K562 (cell line): ENCODE measurements at regions not wholly inside any gene's neighbourhood (a gene's known extent, or its start where the extent isn't known, plus 50 kb on each side); places are given as distances from the start of the nearest gene placed in this dataset.

Source experiments
- BMI1 ChIP-seq: fragments of 150-350 bp; IDR thresholded peaks from 2 replicates; pipeline ENCODE4 v1.6.1; 2014; ENCODE audit warnings: low read length
- CHCHD3 ChIP-seq: fragments of 250-450 bp; sonication (Bioruptor Pico); IDR thresholded peaks from 2 replicates; pipeline ENCODE4 v2.1.2; 2022; ENCODE audit warnings: mild to moderate bottlenecking
- HDGF ChIP-seq: fragments of 450-650 bp; IDR thresholded peaks from 2 replicates; pipeline ENCODE4 v1.6.1; 2016
- MGA ChIP-seq: fragments of 450-650 bp; IDR thresholded peaks from 2 replicates; pipeline ENCODE4 v1.6.1; 2016; ENCODE audit warnings: mild to moderate bottlenecking, moderate library complexity
- PTTG1 ChIP-seq: fragments of 450-650 bp; IDR thresholded peaks from 2 replicates; pipeline ENCODE4 v1.6.1; 2016; ENCODE audit warnings: low read depth, mild to moderate bottlenecking, missing genetic modification characterization, missing compliant biosample characterization
- SMARCC2 ChIP-seq: fragments of 450-650 bp; IDR thresholded peaks from 2 replicates; pipeline ENCODE4 v1.6.1; 2017; ENCODE audit warnings: antibody characterized with exemption, moderate library complexity, mild to moderate bottlenecking, low read depth
- ZBTB7A ChIP-seq: IDR thresholded peaks from 2 replicates; pipeline ENCODE4 v1.6.1; 2011; ENCODE audit warnings: low read depth, mild to moderate bottlenecking, low read length, moderate library complexity, borderline replicate concordance; ENCODE audit not compliant: control insufficient read depth
- ZNF324 ChIP-seq: fragments of 250-450 bp; sonication (Bioruptor Pico); IDR thresholded peaks from 2 replicates; pipeline ENCODE4 v1.4.0; 2020; ENCODE audit warnings: mild to moderate bottlenecking
- ZNF592 ChIP-seq: fragments of 450-650 bp; IDR thresholded peaks from 2 replicates; pipeline ENCODE4 v1.6.1; 2017; ENCODE audit warnings: antibody characterized with exemption, mild to moderate bottlenecking
- ZNF764 ChIP-seq: fragments of 250-450 bp; sonication (Bioruptor Pico); IDR thresholded peaks from 2 replicates; pipeline ENCODE4 v1.4.0; 2020; ENCODE audit warnings: low read depth, mild to moderate bottlenecking, moderate library complexity

- peak; percentile 32 for TF ChIP-seq HDGF
- peak; percentile 44; the same call in 1 of the 2 replicates for TF ChIP-seq BMI1
- no peak; the same call in 1 of the 2 replicates for TF ChIP-seq PTTG1 (tag)
- TF ChIP-seq ZNF764 (CRISPR knock-in tag) = no peak
- peak; percentile 58 for TF ChIP-seq ZNF592
- peak; percentile 75; the same call in 1 of the 2 replicates for TF ChIP-seq ZBTB7A
- no peak for TF ChIP-seq ZNF324
- peak; percentile 81 for TF ChIP-seq MGA
- TF ChIP-seq CHCHD3 (CRISPR knock-in tag) = 0 out of 2 replicates have a peak, but pooled peaks have one; percentile 58
- peak; percentile 98 for TF ChIP-seq SMARCC2
These were observed 68.8 kb upstream of the WDR26 start (continued) for GRCh38 chr1:224503161-224504118.
